ENCODE measurements at regions not wholly inside any gene's neighbourhood (a gene's known extent, or its start where the extent isn't known, plus 50 kb on each side); places are given as distances from the start of the nearest gene placed in this dataset.

GRCh38 chr18:70442933-70443332 lies 154.1 kb downstream of the SOCS6 start:
- TF ChIP-seq EZH2 (optimal IDR thresholded peaks at IDR 0.05; ENCODE audit: low read depth, low read length) (no peak), CTCF (IDR thresholded peaks at IDR 0.05; ENCODE audit: low read length) (no peak)
